ENCODE measurements at regions not wholly inside any gene's neighbourhood (a gene's known extent, or its start where the extent isn't known, plus 50 kb on each side); places are given as distances from the start of the nearest gene placed in this dataset.

- no peaks in the 10 kb centered on the region for H3K4me1 ChIP-seq (ENCODE audit: insufficient read depth, low read length)
- H3K27ac ChIP-seq (ENCODE audit: low read depth, low read length): no peak overlapping the region
- H3K36me3 ChIP-seq (ENCODE audit: insufficient read depth, low read length): no peaks in the 10 kb centered on the region
- H3K9ac ChIP-seq (ENCODE audit: low read length): no peak overlapping the region
- H3K27me3 ChIP-seq (ENCODE audit: control insufficient read depth in 1 of 2, insufficient read depth in 2 of 2, low read length in 2 of 2): no peaks in the 10 kb centered on the region
- H3K4me3 ChIP-seq (ENCODE audit: low read depth in 1 of 2, low read length in 2 of 2): no peak overlapping the region
- H3K9me3 ChIP-seq (ENCODE audit: low read length): no peaks in the 10 kb centered on the region
Measured at GRCh38 chr6:165967810-165968407, 199.7 kb downstream of the TBXT start.

GRCh38 chr6:165963750-165964149 lies 203.9 kb downstream of the TBXT start:
- Histone ChIP-seq H3K9ac (ENCODE audit: low read length) (no peak overlapping the region), H3K4me1 (ENCODE audit: insufficient read depth, low read length) (no peaks in the 10 kb centered on the region), H3K27ac (ENCODE audit: low read depth, low read length) (no peak overlapping the region), H3K4me3 (ENCODE audit: low read depth in 1 of 2, low read length in 2 of 2) (no peak overlapping the region), H3K9me3 (ENCODE audit: low read length) (no peaks in the 10 kb centered on the region), H3K36me3 (ENCODE audit: insufficient read depth, low read length) (no peaks in the 10 kb centered on the region), H3K27me3 (ENCODE audit: control insufficient read depth in 1 of 2, insufficient read depth in 2 of 2, low read length in 2 of 2) (no peaks in the 10 kb centered on the region)

- no peak overlapping the region for H3K4me3 ChIP-seq (ENCODE audit: low read depth in 1 of 2, low read length in 2 of 2)
Measured at GRCh38 chr6:165962366-165962765, 205.3 kb downstream of the TBXT start.

GRCh38 chr6:165961233-165961632 lies 206.4 kb downstream of the TBXT start:
- Histone ChIP-seq H3K9me3 (ENCODE audit: low read length) (no peaks in the 10 kb centered on the region), H3K4me1 (ENCODE audit: insufficient read depth, low read length) (no peaks in the 10 kb centered on the region), H3K9ac (ENCODE audit: low read length) (no peak overlapping the region), H3K27me3 (ENCODE audit: control insufficient read depth in 1 of 2, insufficient read depth in 2 of 2, low read length in 2 of 2) (no peaks in the 10 kb centered on the region), H3K4me3 (ENCODE audit: low read depth in 1 of 2, low read length in 2 of 2) (no peak overlapping the region), H3K36me3 (ENCODE audit: insufficient read depth, low read length) (no peaks in the 10 kb centered on the region), H3K27ac (ENCODE audit: low read depth, low read length) (no peak overlapping the region)

More at GRCh38 chr6:165962366-165962765, 205.3 kb downstream of the TBXT start:
- Histone ChIP-seq H3K36me3 (ENCODE audit: insufficient read depth, low read length) (no peaks in the 10 kb centered on the region), H3K4me1 (ENCODE audit: insufficient read depth, low read length) (no peaks in the 10 kb centered on the region), H3K9ac (ENCODE audit: low read length) (no peak overlapping the region), H3K27ac (ENCODE audit: low read depth, low read length) (no peak overlapping the region), H3K27me3 (ENCODE audit: control insufficient read depth in 1 of 2, insufficient read depth in 2 of 2, low read length in 2 of 2) (no peaks in the 10 kb centered on the region), H3K9me3 (ENCODE audit: low read length) (no peaks in the 10 kb centered on the region)

- Histone ChIP-seq H3K27me3 (ENCODE audit: control insufficient read depth in 1 of 2, insufficient read depth in 2 of 2, low read length in 2 of 2) (no peaks in the 10 kb centered on the region), H3K36me3 (ENCODE audit: insufficient read depth, low read length) (no peaks in the 10 kb centered on the region), H3K9me3 (ENCODE audit: low read length) (no peaks in the 10 kb centered on the region), H3K4me3 (ENCODE audit: low read depth in 1 of 2, low read length in 2 of 2) (no peak overlapping the region), H3K9ac (ENCODE audit: low read length) (no peak overlapping the region), H3K4me1 (ENCODE audit: insufficient read depth, low read length) (no peaks in the 10 kb centered on the region), H3K27ac (ENCODE audit: low read depth, low read length) (no peak overlapping the region)
Measured at GRCh38 chr6:165960695-165961094, 207.0 kb downstream of the TBXT start.

GRCh38 chr6:165959627-165960026 lies 208.0 kb downstream of the TBXT start:
- Histone ChIP-seq H3K9me3 (ENCODE audit: low read length) (no peaks in the 10 kb centered on the region), H3K27ac (ENCODE audit: low read depth, low read length) (no peak overlapping the region), H3K4me1 (ENCODE audit: insufficient read depth, low read length) (no peaks in the 10 kb centered on the region), H3K36me3 (ENCODE audit: insufficient read depth, low read length) (no peaks in the 10 kb centered on the region), H3K9ac (ENCODE audit: low read length) (no peak overlapping the region), H3K27me3 (ENCODE audit: control insufficient read depth in 1 of 2, insufficient read depth in 2 of 2, low read length in 2 of 2) (no peaks in the 10 kb centered on the region), H3K4me3 (ENCODE audit: low read depth in 1 of 2, low read length in 2 of 2) (no peak overlapping the region)

GRCh38 chr6:165956874-165957273 lies 210.8 kb downstream of the TBXT start:
- H3K4me3 ChIP-seq (ENCODE audit: low read depth in 1 of 2, low read length in 2 of 2): no peak overlapping the region
- H3K9me3 ChIP-seq (ENCODE audit: low read length): no peaks in the 10 kb centered on the region
- no peaks in the 10 kb centered on the region for H3K27me3 ChIP-seq (ENCODE audit: control insufficient read depth in 1 of 2, insufficient read depth in 2 of 2, low read length in 2 of 2)
- H3K27ac ChIP-seq (ENCODE audit: low read depth, low read length): no peak overlapping the region
- no peaks in the 10 kb centered on the region for H3K36me3 ChIP-seq (ENCODE audit: insufficient read depth, low read length)
- no peaks in the 10 kb centered on the region for H3K4me1 ChIP-seq (ENCODE audit: insufficient read depth, low read length)
- no peak overlapping the region for H3K9ac ChIP-seq (ENCODE audit: low read length)

GRCh38 chr6:165952514-165952913 lies 215.1 kb downstream of the TBXT start:
- no peaks in the 10 kb centered on the region for H3K9me3 ChIP-seq (ENCODE audit: low read length)

GRCh38 chr6:165950316-165950715 lies 217.3 kb downstream of the TBXT start:
- H3K27me3 ChIP-seq (ENCODE audit: control insufficient read depth in 1 of 2, insufficient read depth in 2 of 2, low read length in 2 of 2): no peaks in the 10 kb centered on the region

More at GRCh38 chr6:165952514-165952913, 215.1 kb downstream of the TBXT start:
- no peak overlapping the region for H3K9ac ChIP-seq (ENCODE audit: low read length)
- H3K27ac ChIP-seq (ENCODE audit: low read depth, low read length): no peak overlapping the region
- no peaks in the 10 kb centered on the region for H3K36me3 ChIP-seq (ENCODE audit: insufficient read depth, low read length)
- H3K4me3 ChIP-seq (ENCODE audit: low read depth in 1 of 2, low read length in 2 of 2): no peak overlapping the region
- H3K4me1 ChIP-seq (ENCODE audit: insufficient read depth, low read length): no peaks in the 10 kb centered on the region
- no peaks in the 10 kb centered on the region for H3K27me3 ChIP-seq (ENCODE audit: control insufficient read depth in 1 of 2, insufficient read depth in 2 of 2, low read length in 2 of 2)

GRCh38 chr6:165949324-165949723 lies 218.3 kb downstream of the TBXT start:
- no peaks in the 10 kb centered on the region for H3K27me3 ChIP-seq (ENCODE audit: control insufficient read depth in 1 of 2, insufficient read depth in 2 of 2, low read length in 2 of 2)
- no peaks in the 10 kb centered on the region for H3K4me1 ChIP-seq (ENCODE audit: insufficient read depth, low read length)
- no peaks in the 10 kb centered on the region for H3K9me3 ChIP-seq (ENCODE audit: low read length)
- H3K9ac ChIP-seq (ENCODE audit: low read length): no peak overlapping the region
- H3K36me3 ChIP-seq (ENCODE audit: insufficient read depth, low read length): peaks cover 7% of the 10 kb centered on the region
- no peak overlapping the region for H3K27ac ChIP-seq (ENCODE audit: low read depth, low read length)
- H3K4me3 ChIP-seq (ENCODE audit: low read depth in 1 of 2, low read length in 2 of 2): no peak overlapping the region

More at GRCh38 chr6:165950316-165950715, 217.3 kb downstream of the TBXT start:
- Histone ChIP-seq H3K27ac (ENCODE audit: low read depth, low read length) (no peak overlapping the region), H3K4me1 (ENCODE audit: insufficient read depth, low read length) (no peaks in the 10 kb centered on the region), H3K36me3 (ENCODE audit: insufficient read depth, low read length) (no peaks in the 10 kb centered on the region), H3K9ac (ENCODE audit: low read length) (no peak overlapping the region), H3K9me3 (ENCODE audit: low read length) (no peaks in the 10 kb centered on the region), H3K4me3 (ENCODE audit: low read depth in 1 of 2, low read length in 2 of 2) (no peak overlapping the region)

- Histone ChIP-seq H3K27me3 (ENCODE audit: control insufficient read depth in 1 of 2, insufficient read depth in 2 of 2, low read length in 2 of 2) (no peaks in the 10 kb centered on the region), H3K9ac (ENCODE audit: low read length) (no peak overlapping the region), H3K9me3 (ENCODE audit: low read length) (no peaks in the 10 kb centered on the region), H3K4me3 (ENCODE audit: low read depth in 1 of 2, low read length in 2 of 2) (no peak overlapping the region), H3K27ac (ENCODE audit: low read depth, low read length) (no peak overlapping the region), H3K4me1 (ENCODE audit: insufficient read depth, low read length) (no peaks in the 10 kb centered on the region), H3K36me3 (ENCODE audit: insufficient read depth, low read length) (peaks cover 7% of the 10 kb centered on the region)
Measured at GRCh38 chr6:165944002-165944466, 223.6 kb downstream of the TBXT start.

GRCh38 chr6:165941786-165942185 lies 225.9 kb downstream of the TBXT start:
- no peaks in the 10 kb centered on the region for H3K27me3 ChIP-seq (ENCODE audit: control insufficient read depth in 1 of 2, insufficient read depth in 2 of 2, low read length in 2 of 2)
- H3K9ac ChIP-seq (ENCODE audit: low read length): no peak overlapping the region
- H3K4me3 ChIP-seq (ENCODE audit: low read depth in 1 of 2, low read length in 2 of 2): no peak overlapping the region
- no peaks in the 10 kb centered on the region for H3K9me3 ChIP-seq (ENCODE audit: low read length)
- H3K4me1 ChIP-seq (ENCODE audit: insufficient read depth, low read length): peaks cover 9% of the 10 kb centered on the region
- no peak overlapping the region for H3K27ac ChIP-seq (ENCODE audit: low read depth, low read length)
- peaks cover 7% of the 10 kb centered on the region for H3K36me3 ChIP-seq (ENCODE audit: insufficient read depth, low read length)
